ENCODE measurements at regions not wholly inside any gene's neighbourhood (a gene's known extent, or its start where the extent isn't known, plus 50 kb on each side); places are given as distances from the start of the nearest gene placed in this dataset.

- DNase-seq = no peak
Observed at GRCh38 chr5:1706021-1706420, 93.6 kb downstream of the MRPL36 start.

- DNase-seq = no peak
Observed at GRCh38 chr5:1704676-1705075, 95.0 kb downstream of the MRPL36 start.

DNA sequence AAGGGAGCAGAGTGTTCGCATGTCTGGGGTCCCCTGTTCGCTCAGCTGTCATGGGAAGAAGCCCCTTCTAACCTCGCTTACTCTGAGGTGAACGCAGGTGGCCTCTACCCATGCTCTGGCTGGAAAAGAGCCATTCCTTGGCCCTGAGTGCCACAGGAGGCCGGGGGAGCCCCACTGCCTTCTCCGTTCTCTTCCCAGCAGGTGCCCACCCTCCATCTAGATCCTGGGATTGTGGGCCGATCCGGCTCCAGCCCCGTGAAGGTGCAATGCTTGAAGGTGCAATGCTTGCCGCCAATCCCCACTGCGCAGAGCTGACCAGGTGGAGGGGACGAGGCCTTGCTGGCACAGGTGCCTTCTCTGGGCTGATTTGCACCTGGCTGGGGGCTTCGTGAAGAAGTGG lies 95.4 kb downstream of the MRPL36 start:
- no peak for DNase-seq

DNA sequence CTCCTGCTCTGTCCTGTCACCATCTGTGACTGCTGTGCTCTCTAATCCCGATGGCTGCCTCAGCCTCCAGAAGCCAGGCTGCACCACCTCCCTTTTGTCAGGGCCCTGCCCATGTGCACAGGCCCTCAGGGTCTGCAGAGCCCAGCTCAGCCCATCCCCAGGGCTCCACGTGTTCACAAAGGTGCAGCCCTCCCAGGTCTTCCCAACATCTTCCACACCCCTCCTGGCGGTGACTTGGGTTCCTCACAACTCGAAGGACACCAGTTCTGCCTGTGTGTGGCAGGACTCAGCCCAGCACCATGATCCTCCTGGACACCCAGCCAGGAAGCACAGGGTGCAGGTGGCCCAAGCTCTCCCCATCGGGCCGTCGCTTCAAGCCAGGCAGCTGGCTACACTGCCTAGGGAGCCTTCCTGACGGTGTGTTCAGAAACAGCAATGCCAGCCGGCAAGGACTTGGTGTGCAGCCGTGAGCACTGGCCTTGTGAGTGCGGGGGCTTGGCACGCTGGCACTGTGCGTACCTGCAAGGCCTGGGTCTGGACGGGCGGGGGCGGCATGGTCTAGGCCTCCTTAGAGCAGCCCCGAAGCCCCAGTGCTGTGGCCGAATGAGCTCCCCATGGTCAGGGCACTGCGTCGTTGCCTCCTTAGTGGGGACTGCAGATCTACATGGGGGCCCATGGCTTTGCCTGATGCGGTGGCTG lies 96.1 kb downstream of the MRPL36 start:
- no peak for DNase-seq

DNA sequence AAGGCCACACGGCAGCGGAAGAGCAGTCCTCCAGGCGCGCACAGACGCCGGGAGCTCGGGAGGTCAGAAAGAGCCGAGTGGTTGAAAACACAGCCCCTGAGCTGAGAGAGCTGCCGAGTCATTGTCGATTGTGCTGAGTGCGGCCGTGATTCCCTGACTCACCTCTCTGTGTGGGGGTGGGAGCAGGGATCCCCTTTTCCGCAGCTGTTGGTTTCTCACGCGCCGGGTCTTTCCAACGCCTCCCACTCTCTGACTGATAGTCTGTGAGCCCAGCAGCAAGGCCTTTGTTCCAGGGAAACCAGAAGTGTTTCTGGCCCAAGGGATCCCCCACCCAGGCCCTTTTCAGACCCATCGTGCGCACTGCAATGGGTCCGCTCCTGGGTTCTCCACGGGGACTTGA lies 97.3 kb downstream of the MRPL36 start:
- DNase-seq = no peak

- no peak for DNase-seq
Observed at GRCh38 chr5:1701884-1702283, 97.8 kb downstream of the MRPL36 start.

DNA sequence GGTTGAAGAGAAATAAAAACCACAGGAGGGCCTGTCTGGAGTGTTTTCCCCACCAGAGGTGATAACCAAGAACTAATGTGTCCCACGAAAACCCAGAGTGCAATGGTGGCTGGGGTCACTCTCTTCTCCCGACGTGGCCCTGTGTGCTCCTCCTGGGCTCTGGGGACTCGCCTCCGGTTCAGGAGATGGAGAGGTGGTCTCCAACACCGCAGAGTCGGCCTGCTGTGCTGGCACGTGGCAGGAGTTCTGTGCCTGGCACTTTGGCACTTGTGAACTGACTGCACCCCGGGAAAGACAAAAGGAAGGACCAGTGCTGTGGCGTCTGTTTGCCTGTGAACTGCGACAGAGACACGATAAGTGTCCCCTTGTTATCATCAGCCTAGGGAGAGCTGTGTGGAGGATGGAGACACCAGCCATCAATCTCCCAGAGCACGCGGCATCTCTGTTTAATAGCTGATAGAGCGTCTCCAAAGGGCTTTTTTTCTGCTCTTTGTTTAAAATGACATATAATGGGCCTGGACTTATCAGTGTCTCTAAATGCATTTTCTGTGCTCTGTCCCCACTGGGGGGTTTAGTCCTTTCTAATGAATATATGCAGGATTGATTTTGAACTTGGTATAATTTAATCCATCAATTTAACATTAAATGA lies 98.3 kb downstream of the MRPL36 start:
- DNase-seq = no peak

DNA sequence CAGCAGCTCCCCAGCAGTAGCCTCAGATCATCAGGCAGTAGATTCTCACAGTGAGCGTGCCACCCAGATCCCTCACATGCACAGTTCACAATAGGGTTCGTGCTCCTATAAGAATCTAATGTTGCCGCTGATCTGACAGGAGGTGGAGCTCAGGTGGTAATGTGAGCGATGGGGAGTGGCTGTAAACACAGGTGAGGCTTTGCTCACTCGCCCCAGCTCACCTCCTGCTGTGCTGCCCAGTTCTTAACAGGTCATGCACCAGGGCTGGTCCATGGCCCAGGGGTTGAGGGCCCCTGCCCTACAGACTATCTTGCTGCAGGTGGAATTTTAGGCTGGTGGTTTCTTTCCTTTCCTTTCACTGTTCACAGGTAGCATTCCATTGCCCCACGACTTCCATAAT lies 100.2 kb downstream of the MRPL36 start:
- no peak for DNase-seq

DNA sequence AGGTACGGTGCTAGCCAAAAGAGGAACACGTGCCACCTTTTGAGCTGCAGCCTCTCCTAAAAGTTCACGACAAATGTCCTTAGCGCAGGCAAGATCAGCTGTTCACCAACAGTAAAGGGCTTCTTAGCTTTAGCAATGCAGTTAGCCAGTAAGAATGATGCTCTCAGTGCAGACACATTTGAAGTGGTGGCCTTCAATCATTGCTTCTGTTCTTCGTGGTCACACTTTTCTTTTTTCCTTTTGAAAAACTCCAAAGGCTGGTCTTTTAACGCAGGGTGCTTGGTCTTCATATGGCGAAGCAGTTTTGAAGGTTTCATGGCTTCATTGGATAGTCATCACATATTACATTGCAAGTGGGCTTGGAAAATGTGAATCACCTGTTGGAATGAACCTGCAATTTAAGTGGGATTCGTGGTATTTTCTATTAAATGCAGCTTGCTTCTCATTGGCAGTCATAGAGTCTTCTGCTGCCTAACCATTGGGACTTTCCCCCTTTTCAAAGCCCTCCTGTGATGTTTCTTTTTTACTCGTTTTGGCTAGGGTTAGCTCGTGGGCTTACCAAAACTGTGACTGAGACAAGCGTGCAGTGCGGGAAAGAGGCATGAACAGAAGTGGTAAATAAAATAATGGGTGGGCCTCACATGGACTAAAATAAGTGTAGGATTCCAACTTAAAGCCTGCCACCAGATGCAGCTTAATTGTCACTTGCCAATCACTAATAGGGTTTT lies 100.9 kb downstream of the MRPL36 start:
- DNase-seq = no peak

- DNase-seq = no peak
Observed at GRCh38 chr5:1692381-1692780, 107.3 kb downstream of the MRPL36 start.

DNA sequence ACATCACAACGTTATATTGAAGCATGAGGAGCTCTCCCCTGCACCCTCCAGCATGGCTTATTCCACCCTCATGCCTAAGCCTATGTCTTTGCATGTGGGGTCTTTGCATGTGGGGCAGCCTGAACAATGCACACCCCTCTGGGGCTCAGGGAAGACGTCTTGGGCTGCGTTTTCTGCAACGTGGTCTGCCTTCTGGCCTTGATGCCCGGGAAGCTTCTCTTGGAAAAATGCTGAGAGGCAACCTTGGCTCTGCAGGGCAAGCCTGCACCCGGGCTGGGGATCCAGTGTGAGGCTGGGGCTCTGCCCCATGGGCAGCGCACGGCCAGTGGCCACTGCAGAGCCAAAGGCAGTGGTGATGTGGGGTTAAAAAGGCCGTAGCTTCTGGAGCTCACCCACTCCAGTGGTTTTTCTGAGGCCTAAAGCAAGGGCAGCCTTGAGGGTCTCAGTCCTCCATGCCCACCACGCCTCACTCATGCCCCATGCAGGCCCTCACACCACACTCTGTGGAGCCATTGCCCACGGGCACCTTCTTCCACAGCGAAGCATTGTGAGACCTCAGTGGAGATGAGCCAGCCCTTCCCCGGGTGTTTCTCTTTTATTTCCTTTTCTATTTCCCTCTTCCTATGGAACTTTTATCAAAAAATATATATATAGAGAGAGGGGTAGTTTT lies 112.2 kb downstream of the MRPL36 start:
- no peak for DNase-seq

GRCh38 chr5:1686016-1686802 lies 113.4 kb downstream of the MRPL36 start:
- DNase-seq = no peak

DNA sequence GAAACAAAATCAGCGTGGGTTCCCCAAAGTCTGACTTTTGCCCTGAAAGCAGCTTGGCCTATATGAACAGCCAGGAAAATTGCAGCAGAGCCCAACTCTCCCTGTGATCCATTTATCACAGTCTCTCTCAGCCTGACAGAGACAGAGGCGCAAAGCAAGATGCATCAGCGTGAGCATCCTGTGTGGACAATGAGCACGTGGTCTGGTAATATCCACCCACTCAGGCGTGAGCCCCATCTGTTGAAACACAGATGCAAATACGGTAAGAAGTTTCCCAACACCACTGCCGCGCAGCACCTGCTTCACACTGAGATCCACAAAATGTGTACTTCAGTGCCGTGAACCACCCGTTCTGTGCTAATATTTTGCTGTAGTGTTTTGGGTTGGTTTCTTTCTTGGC lies 114.6 kb downstream of the MRPL36 start:
- no peak for DNase-seq

- no peak for DNase-seq
Observed at GRCh38 chr5:1681955-1682354, 117.7 kb downstream of the MRPL36 start.

DNA sequence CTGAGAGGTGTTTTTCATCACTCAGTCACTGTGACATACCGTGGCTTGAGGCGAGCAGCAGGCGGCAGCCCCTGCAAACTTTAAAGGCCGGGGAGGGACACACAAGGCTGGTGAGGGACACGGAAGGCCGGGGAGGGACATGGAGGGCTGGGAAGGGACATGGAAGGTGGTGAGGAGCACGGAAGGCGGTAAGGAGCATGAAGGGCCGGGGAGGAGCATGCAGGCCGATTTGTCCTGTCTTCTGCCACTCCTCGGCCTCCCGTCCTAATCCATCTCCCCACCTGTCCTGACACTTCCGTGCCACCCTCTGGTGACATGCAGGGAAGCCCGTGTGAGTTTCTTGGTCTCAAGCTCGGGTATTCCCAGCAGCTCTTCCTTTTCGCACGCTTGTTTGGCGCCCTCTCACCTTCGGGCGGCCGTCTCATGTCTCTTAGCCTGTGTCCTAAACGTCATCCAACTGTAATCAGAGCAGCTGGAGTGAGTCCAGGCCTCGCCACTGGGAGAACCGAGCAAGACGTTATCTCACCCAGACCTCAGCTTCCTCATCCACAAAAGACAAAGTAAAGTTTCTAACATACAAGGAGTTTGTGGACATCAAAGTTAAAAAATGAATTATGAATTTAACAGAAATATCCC lies 126.5 kb downstream of the MRPL36 start:
- no peak for DNase-seq

DNA sequence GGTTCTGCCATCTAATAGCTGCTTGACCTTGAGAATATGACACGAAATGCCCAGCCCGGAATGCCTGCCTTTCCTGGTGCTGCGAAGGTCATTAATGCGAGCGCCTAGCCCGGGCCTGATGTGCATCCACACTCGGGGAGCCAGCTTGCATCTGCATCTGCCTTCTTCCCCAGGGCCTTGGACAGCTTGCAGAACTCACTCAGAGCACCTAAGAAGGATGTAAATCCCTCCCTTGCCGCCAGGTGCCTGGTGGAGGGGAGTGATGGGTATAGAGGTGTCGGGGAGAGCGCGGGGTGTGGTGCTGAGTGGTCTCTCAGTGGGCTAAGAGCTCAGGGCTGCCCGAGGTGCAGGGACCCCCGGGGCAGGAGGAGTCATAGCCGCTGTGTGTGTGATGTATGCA lies 127.2 kb downstream of the MRPL36 start:
- DNase-seq = no peak

- no peak for DNase-seq
Observed at GRCh38 chr5:1671351-1671750, 128.3 kb downstream of the MRPL36 start.

DNA sequence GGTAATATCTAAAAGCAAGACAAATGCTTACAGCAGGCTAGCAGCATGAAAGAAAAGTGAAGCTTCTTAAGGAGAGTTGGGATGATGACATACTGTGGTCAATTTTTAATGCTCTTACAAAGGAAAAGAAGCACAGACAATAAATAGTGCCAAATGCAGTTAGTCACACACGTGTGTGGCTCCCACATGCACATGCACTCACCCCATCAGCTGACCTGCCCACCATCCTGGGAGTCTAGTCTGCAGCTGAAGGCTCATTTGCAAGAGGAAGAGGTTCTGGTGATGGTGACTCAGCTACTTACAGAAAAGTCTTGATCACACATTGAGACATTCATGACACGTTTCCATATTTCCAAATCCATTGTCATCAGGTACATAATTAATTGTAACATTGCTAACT lies 129.3 kb downstream of the MRPL36 start:
- DNase-seq = no peak

GRCh38 chr5:1669276-1670155 lies 130.1 kb downstream of the MRPL36 start:
- DNase-seq = no peak

GRCh38 chr5:1668141-1668721 lies 131.4 kb downstream of the MRPL36 start:
- no peak for DNase-seq

DNA sequence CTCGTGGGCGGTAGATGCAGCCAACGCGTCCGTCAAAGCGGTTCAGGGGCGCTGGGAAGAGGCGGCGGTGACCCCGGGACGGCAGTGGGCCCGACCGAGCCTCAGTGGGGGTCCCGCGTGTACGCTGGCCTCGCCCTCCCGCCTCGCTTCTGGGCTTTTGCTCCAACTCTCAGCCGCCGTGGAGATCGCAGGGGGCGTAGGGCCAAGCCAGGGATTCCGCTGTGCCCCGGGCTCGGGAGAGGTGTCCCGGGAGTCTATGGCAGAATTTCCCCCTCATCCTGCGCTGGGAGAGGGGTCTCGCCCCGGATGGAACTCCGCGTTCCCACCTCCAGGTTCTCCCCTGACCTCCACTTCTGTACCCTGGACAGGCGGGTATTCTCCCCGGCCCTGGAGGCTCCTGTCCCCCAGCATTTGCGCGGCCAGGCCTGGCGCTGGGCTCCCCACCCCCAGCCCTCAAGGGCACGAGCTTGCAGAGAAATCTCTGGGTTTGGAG lies 131.9 kb downstream of the MRPL36 start:
- no peak for DNase-seq
